ENCODE measurements at regions not wholly inside any gene's neighbourhood (a gene's known extent, or its start where the extent isn't known, plus 50 kb on each side); places are given as distances from the start of the nearest gene placed in this dataset.

- ChIA-PET POLR2A (no interaction called here), CTCF (interaction anchor here (1.2 to 2.2 kb wide), 2 partner anchors 21 to 289 kb away, joined by 3 to 17 read pairs; no protein-coding TSS in a partner anchor)
- no peak overlapping the region for H3K27ac ChIP-seq (ENCODE audit: low read depth in 2 of 2, low read length in 1 of 2)
- no peaks in the 10 kb centered on the region for H3K36me3 ChIP-seq (replicated peaks in 1 of 2; ENCODE audit: control insufficient read depth in 1 of 2, insufficient read depth in 2 of 2, low read length in 1 of 2)
- no peak overlapping the region for H3K4me2 ChIP-seq
- H3K4me1 ChIP-seq (ENCODE audit: control insufficient read depth in 1 of 2, insufficient read depth in 2 of 2, low read depth in 1 of 2, low read length in 1 of 2) = peaks cover 0 to 5% of the 10 kb centered on the region in 2 experiments; a peak in 2 of 4 replicates
- no peak overlapping the region for H2AFZ ChIP-seq (ENCODE audit: low read depth)
- no peaks in the 10 kb centered on the region for H3F3A ChIP-seq (replicated peaks; ENCODE audit: insufficient read depth)
- no peak for DNase-seq
- H3K27me3 ChIP-seq (ENCODE audit: insufficient read depth) = peaks cover 5% of the 10 kb centered on the region; the same call in 1 of the 2 replicates
- no peak overlapping the region for H3K4me3 ChIP-seq (ENCODE audit: low read depth in 2 of 2, low read length in 1 of 2)
- no peaks in the 10 kb centered on the region for H3K79me2 ChIP-seq (ENCODE audit: insufficient read depth)
- no peaks in the 10 kb centered on the region for H4K20me1 ChIP-seq (ENCODE audit: insufficient read depth)
- no peaks in the 10 kb centered on the region for H3K9me3 ChIP-seq
- WGBS (ENCODE audit: low lambda C conversion rate) = 62% methylated on average over 1 of the region's 1 CpG
- no peak overlapping the region for H3K9ac ChIP-seq
- no peak for TF ChIP-seq SIN3A (IDR thresholded peaks at IDR 0.05; ENCODE audit: borderline replicate concordance, low read depth, low read length)
- TF ChIP-seq POLR2AphosphoS5 (IDR thresholded peaks at IDR 0.05; ENCODE audit: low read depth, low read length) = no peak
- TF ChIP-seq ZBTB33 (IDR thresholded peaks at IDR 0.05; ENCODE audit: borderline replicate concordance, low read depth) = no peak
- no peak for TF ChIP-seq TEAD4 (IDR thresholded peaks at IDR 0.05; ENCODE audit: borderline replicate concordance, insufficient read depth)
- no peak for TF ChIP-seq RAD21 (IDR thresholded peaks at IDR 0.05; ENCODE audit: low read length)
- TF ChIP-seq FOSL2 (IDR thresholded peaks at IDR 0.05; ENCODE audit: borderline replicate concordance, low read depth) = no peak
- TF ChIP-seq EZH2phosphoT487 (IDR thresholded peaks at IDR 0.05; ENCODE audit: borderline replicate concordance, low read depth) = no peak
- no peak for TF ChIP-seq REST (IDR thresholded peaks at IDR 0.05; ENCODE audit: low read depth, low read length)
- no peaks in the 10 kb centered on the region for H3K9me2 ChIP-seq
These were observed 57.8 kb downstream of the TRIL start for GRCh38 chr7:28900311-28900710.

- no peaks in the 10 kb centered on the region for H3K27me3 ChIP-seq (ENCODE audit: insufficient read depth)
- no peaks in the 10 kb centered on the region for H3K9me2 ChIP-seq
- ChIA-PET CTCF (interaction anchor here (0.7 to 1.8 kb wide), 3 partner anchors 11 to 672 kb away, joined by 3 to 6 read pairs (median 3); no protein-coding TSS in a partner anchor), POLR2A (no interaction called here)
- no peaks in the 10 kb centered on the region for H4K20me1 ChIP-seq (ENCODE audit: insufficient read depth)
- H3K9ac ChIP-seq = no peak overlapping the region
- H3K4me2 ChIP-seq = no peak overlapping the region
- H3K36me3 ChIP-seq (replicated peaks in 1 of 2; ENCODE audit: control insufficient read depth in 1 of 2, insufficient read depth in 2 of 2, low read length in 1 of 2) = no peaks in the 10 kb centered on the region
- no peaks in the 10 kb centered on the region; a peak in 1 of 4 replicates for H3K4me1 ChIP-seq (ENCODE audit: control insufficient read depth in 1 of 2, insufficient read depth in 2 of 2, low read depth in 1 of 2, low read length in 1 of 2)
- H3K79me2 ChIP-seq (ENCODE audit: insufficient read depth) = no peaks in the 10 kb centered on the region
- H3K9me3 ChIP-seq = no peaks in the 10 kb centered on the region
- DNase-seq = no peak
- no peak overlapping the region for H3K4me3 ChIP-seq (ENCODE audit: low read depth in 2 of 2, low read length in 1 of 2)
- no peak overlapping the region for H2AFZ ChIP-seq (ENCODE audit: low read depth)
- 51% methylated on average over 6 of the region's 6 CpGs for WGBS (ENCODE audit: low lambda C conversion rate)
- H3F3A ChIP-seq (replicated peaks; ENCODE audit: insufficient read depth) = no peaks in the 10 kb centered on the region
- H3K27ac ChIP-seq (ENCODE audit: low read depth in 2 of 2, low read length in 1 of 2) = no peak overlapping the region
- TF ChIP-seq JUND (IDR thresholded peaks at IDR 0.05) = no peak
- TF ChIP-seq GABPA (IDR thresholded peaks at IDR 0.05; ENCODE audit: low read depth) = no peak
- no peak for TF ChIP-seq FOSL2 (IDR thresholded peaks at IDR 0.05; ENCODE audit: borderline replicate concordance, low read depth)
- TF ChIP-seq TEAD4 (IDR thresholded peaks at IDR 0.05; ENCODE audit: borderline replicate concordance, insufficient read depth) = no peak
- TF ChIP-seq YY1 (IDR thresholded peaks at IDR 0.05; ENCODE audit: low read depth) = no peak
- TF ChIP-seq POLR2AphosphoS5 (IDR thresholded peaks at IDR 0.05; ENCODE audit: low read depth, low read length) = no peak
- no peak for TF ChIP-seq CHD2 (IDR thresholded peaks at IDR 0.05; ENCODE audit: low read length, partially characterized antibody)
- TF ChIP-seq, protein P1, sequence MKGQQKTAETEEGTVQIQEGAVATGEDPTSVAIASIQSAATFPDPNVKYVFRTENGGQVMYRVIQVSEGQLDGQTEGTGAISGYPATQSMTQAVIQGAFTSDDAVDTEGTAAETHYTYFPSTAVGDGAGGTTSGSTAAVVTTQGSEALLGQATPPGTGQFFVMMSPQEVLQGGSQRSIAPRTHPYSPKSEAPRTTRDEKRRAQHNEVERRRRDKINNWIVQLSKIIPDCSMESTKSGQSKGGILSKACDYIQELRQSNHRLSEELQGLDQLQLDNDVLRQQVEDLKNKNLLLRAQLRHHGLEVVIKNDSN (IDR thresholded peaks at IDR 0.05; ENCODE audit: borderline replicate concordance, low read depth) = no peak
- TF ChIP-seq USF2 (IDR thresholded peaks at IDR 0.05; ENCODE audit: borderline replicate concordance, low read depth, low read length) = no peak
- no peak for TF ChIP-seq RFX5 (IDR thresholded peaks at IDR 0.05; ENCODE audit: low read length)
- no peak for TF ChIP-seq MAX (IDR thresholded peaks at IDR 0.05; ENCODE audit: low read depth)
These were observed 64.2 kb downstream of the TRIL start for GRCh38 chr7:28893888-28894287.

Measured in SK-N-SH (cell line).